ENCODE measurements at regions not wholly inside any gene's neighbourhood (a gene's known extent, or its start where the extent isn't known, plus 50 kb on each side); places are given as distances from the start of the nearest gene placed in this dataset.

- TF ChIP-seq MAX (IDR thresholded peaks at IDR 0.05) (no peak), CTCF (IDR thresholded peaks at IDR 0.05; ENCODE audit: low read depth, low read length, missing input control) (no peak), RXRA (IDR thresholded peaks at IDR 0.05) (no peak), ATF3 (IDR thresholded peaks at IDR 0.05) (no peak), SP1 (IDR thresholded peaks at IDR 0.05) (no peak), GABPA (IDR thresholded peaks at IDR 0.05 in 1 of 2, conservative IDR thresholded peaks at IDR 0.05 in 1 of 2) (no peak)
Observed at GRCh38 chr19:31592456-31592855, 243.2 kb upstream of the TSHZ3 start.
